Endothelial cell of umbilical vein (primary cell): ENCODE measurements at regions not wholly inside any gene's neighbourhood (a gene's known extent, or its start where the extent isn't known, plus 50 kb on each side); places are given as distances from the start of the nearest gene placed in this dataset.

Experiments
- BruUV-seq: library from RNA; stranded (reverse); fragments of 400-500 nt; replicated peaks from 2 replicates; lab custom pipeline; 2021; lab: Mats Ljungman, UMichigan
- CTCF ChIA-PET: fragments of 300-600, 350-600 bp; sonication (Branson Sonifier 250); formaldehyde crosslinking; loops from one replicate; lab custom pipeline; 2021; ENCODE audit warnings: antibody characterized with exemption, inconsistent platforms; lab: Charles Lee
- POLR2A ChIA-PET: fragments of 300-600, 350-600 bp; sonication (Branson Sonifier 250); formaldehyde crosslinking; loops from one replicate; lab custom pipeline; 2021; ENCODE audit warnings: antibody characterized with exemption, inconsistent platforms; lab: Charles Lee
- DNase-seq: peaks from one replicate; pipeline ENCODE4 v3.0.0-alpha.2; 2011; ENCODE audit warnings: low read depth, low spot score
- FAIRE-seq: peaks from 2 replicates; lab custom pipeline; 2011; peaks lifted over from hg19 to GRCh38; lab: Jason Lieb, UNC
- H2AFZ ChIP-seq: 2 replicates; pipeline ENCODE4 v1.6.0; 2012; ENCODE audit warnings: low read depth, low read length, control low read depth, inconsistent platforms
- H3K27ac ChIP-seq: 2 replicates; pipeline ENCODE4 v1.5.1; 2011; ENCODE audit warnings: low read depth, mild to moderate bottlenecking, control low read depth, low read length, moderate library complexity; ENCODE audit not compliant: insufficient read depth
- H3K27me3 ChIP-seq, 2 experiments: 2 replicates each; pipeline versions ENCODE4 v1.6.0 to v1.6.1; 2011; ENCODE audit warnings: low read length in 2 of 2, mixed read lengths in 1 of 2; ENCODE audit not compliant: control insufficient read depth in 2 of 2, insufficient read depth in 2 of 2
- H3K36me3 ChIP-seq, 2 experiments: 2 replicates in 1 of 2; 3 replicates in 1 of 2; pipeline ENCODE4 v1.5.1; 2011; ENCODE audit warnings: low read length in 2 of 2, mild to moderate bottlenecking in 1 of 2, moderate library complexity in 1 of 2; ENCODE audit not compliant: control insufficient read depth in 2 of 2, insufficient read depth in 2 of 2; ENCODE audit errors: extremely low read depth in 1 of 2
- H3K4me1 ChIP-seq: 3 replicates; pipeline ENCODE4 v1.5.1; 2011; ENCODE audit warnings: mild to moderate bottlenecking, low read length; ENCODE audit not compliant: control insufficient read depth, insufficient read depth; ENCODE audit errors: extremely low read depth
- H3K4me2 ChIP-seq: 2 replicates; pipeline ENCODE4 v1.6.1; 2011; ENCODE audit warnings: low read length, control low read depth, mixed read lengths; ENCODE audit not compliant: insufficient read depth
- H3K4me3 ChIP-seq, 3 experiments: fragments of 200-600 bp in 1 of 3; sonication (generic), shearing (Covaris generic) in 1 of 3; replicated peaks in 1 of 3; 2 replicates each; pipeline ENCODE4 v1.5.1; 2011 to 2016; ENCODE audit warnings: control low read depth in 3 of 3, low read length in 3 of 3, mild to moderate bottlenecking in 2 of 3, inconsistent platforms in 1 of 3, low read depth in 1 of 3, moderate library complexity in 1 of 3; ENCODE audit not compliant: insufficient read depth in 1 of 3
- H3K79me2 ChIP-seq: 2 replicates; pipeline ENCODE4 v1.6.0; 2012; ENCODE audit warnings: low read length, inconsistent platforms; ENCODE audit not compliant: control insufficient read depth, insufficient read depth
- H3K9ac ChIP-seq: replicated peaks from 2 replicates; pipeline ENCODE3; 2011; ENCODE audit warnings: low read length, control low read depth; ENCODE audit not compliant: insufficient read depth; ENCODE audit errors: extremely low read depth
- H3K9me1 ChIP-seq: replicated peaks from 3 replicates; pipeline ENCODE4 v1.6.0; 2011; ENCODE audit warnings: mild to moderate bottlenecking, low read length; ENCODE audit not compliant: control insufficient read depth, insufficient read depth; ENCODE audit errors: extremely low read depth
- H3K9me3 ChIP-seq: replicated peaks from 2 replicates; pipeline ENCODE4 v1.5.1; 2012; ENCODE audit warnings: low read length, inconsistent platforms; ENCODE audit not compliant: control insufficient read depth, insufficient read depth
- H4K20me1 ChIP-seq: replicated peaks from 2 replicates; pipeline ENCODE3; 2011; ENCODE audit warnings: mild to moderate bottlenecking, low read length; ENCODE audit not compliant: control insufficient read depth, insufficient read depth; ENCODE audit errors: extremely low read depth
- CTCF ChIP-seq, 2 donors: IDR thresholded peaks; 1 replicate in 1 of 2; 2 replicates in 1 of 2; pipeline ENCODE4 v1.5.1; 2011; ENCODE audit warnings: low read length in 2 of 2, mild to moderate bottlenecking in 2 of 2, moderate library complexity in 2 of 2, control low read depth in 1 of 2, inconsistent platforms in 1 of 2, low read depth in 1 of 2; ENCODE audit not compliant: insufficient read depth in 1 of 2; ENCODE audit errors: extremely low read depth in 1 of 2
- EZH2 ChIP-seq: IDR thresholded peaks from 2 replicates; pipeline ENCODE4 v1.6.1; 2012; ENCODE audit warnings: borderline replicate concordance, low read depth, mild to moderate bottlenecking, moderate library complexity, low read length, inconsistent platforms; ENCODE audit not compliant: severe bottlenecking
- FOS ChIP-seq: IDR thresholded peaks from 2 replicates; pipeline ENCODE4 v1.6.1; 2011; ENCODE audit warnings: mild to moderate bottlenecking, low read length, moderate library complexity, borderline replicate concordance; ENCODE audit not compliant: insufficient read depth
- GATA2 ChIP-seq: IDR thresholded peaks from 2 replicates; pipeline ENCODE4 v1.7.0; 2011; ENCODE audit warnings: low read depth, mild to moderate bottlenecking, moderate library complexity, mixed read lengths, low read length; ENCODE audit not compliant: insufficient read length, insufficient read depth
- JUN ChIP-seq: IDR thresholded peaks from 2 replicates; pipeline ENCODE4 v1.6.1; 2011; ENCODE audit warnings: borderline replicate concordance, low read depth; ENCODE audit not compliant: insufficient read length, insufficient read depth
- MYC ChIP-seq: IDR thresholded peaks from one replicate; pipeline ENCODE4 v1.6.1; 2011; ENCODE audit warnings: mild to moderate bottlenecking, low read depth, low read length
- POLR2A ChIP-seq: IDR thresholded peaks from 2 replicates; pipeline ENCODE4 v1.6.1; 2012; ENCODE audit warnings: low read depth, mild to moderate bottlenecking, control low read depth, low read length
- POLR2AphosphoS5 ChIP-seq: IDR thresholded peaks from 2 replicates; pipeline ENCODE4 v1.6.1; 2012; ENCODE audit warnings: low read depth, mild to moderate bottlenecking, control low read depth, low read length, moderate library complexity; ENCODE audit not compliant: insufficient read depth
- dilution Hi-C: fragments of 300-500 bp; cut with MboI; formaldehyde crosslinking; loops from one replicate; pipeline ENCODE4 v1.15.0; 2019; ENCODE audit warnings: low sequenced_read_pairs; ENCODE audit not compliant: extremely low pct_ligation_motif_present
- intact Hi-C: fragments of 100-400 bp; cut with micrococcal nuclease; formaldehyde crosslinking; loops from one replicate; pipeline ENCODE4 v1.10.0; 2022
- TF ChIP-seq, protein P1 (sequence below): IDR thresholded peaks from 2 replicates; pipeline ENCODE4 v1.6.1; 2011; ENCODE audit not compliant: insufficient read depth, insufficient read length

DNA sequence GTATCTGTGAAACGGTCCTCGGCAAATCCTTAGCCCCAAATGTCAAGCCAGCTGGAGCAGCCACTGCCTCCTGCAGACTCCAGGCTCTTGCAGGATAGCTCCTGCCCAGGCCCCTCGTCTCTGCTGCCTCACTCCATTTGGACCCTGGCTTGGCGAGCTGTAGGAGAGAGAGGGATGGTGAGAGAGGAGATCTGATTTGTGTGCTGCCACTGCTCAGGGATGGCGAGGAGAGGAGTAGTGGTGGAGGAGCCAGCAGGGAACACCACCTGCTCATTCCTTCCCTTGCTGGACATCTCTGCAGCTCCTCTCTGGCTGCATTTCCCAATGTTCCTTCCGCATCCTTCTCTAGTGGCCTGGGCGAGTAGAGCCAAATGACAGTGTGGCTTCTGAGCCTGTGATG, 109.1 kb upstream of the NCK2 start:
- H3K27ac ChIP-seq = no peak overlapping the region
- POLR2A ChIA-PET = no interaction called here
- H3K4me2 ChIP-seq = no peak overlapping the region
- H4K20me1 ChIP-seq = no peaks in the 10 kb centered on the region
- H3K36me3 ChIP-seq = no peaks in the 10 kb centered on the region
- H3K4me1 ChIP-seq = no peaks in the 10 kb centered on the region
- no peaks in the 10 kb centered on the region for H3K9me1 ChIP-seq
- dilution Hi-C loops = no loop called here
- TF ChIP-seq, protein P1, sequence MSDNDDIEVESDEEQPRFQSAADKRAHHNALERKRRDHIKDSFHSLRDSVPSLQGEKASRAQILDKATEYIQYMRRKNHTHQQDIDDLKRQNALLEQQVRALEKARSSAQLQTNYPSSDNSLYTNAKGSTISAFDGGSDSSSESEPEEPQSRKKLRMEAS = no peak
- TF ChIP-seq POLR2A (no peak), CTCF (IDR thresholded peaks at IDR 0.05; ENCODE audit: extremely low read depth in 1 of 2, insufficient read depth in 1 of 2, low read depth in 1 of 2, low read length in 2 of 2) (no peak), FOS (no peak), EZH2 (no peak), MYC (no peak), POLR2AphosphoS5 (no peak), GATA2 (no peak), JUN (no peak)
- FAIRE-seq (no peak), DNase-seq (no peak)
- H3K79me2 ChIP-seq = no peaks in the 10 kb centered on the region
- CTCF ChIA-PET = no interaction called here
- no peaks in the 10 kb centered on the region for H3K9me3 ChIP-seq
- no peak overlapping the region for H3K9ac ChIP-seq
- H2AFZ ChIP-seq = no peak overlapping the region
- H3K4me3 ChIP-seq = no peak overlapping the region
- H3K27me3 ChIP-seq = no peaks in the 10 kb centered on the region
- BruUV-seq = no TSS peak
- intact Hi-C loops = no loop called here
